ENCODE measurements at regions not wholly inside any gene's neighbourhood (a gene's known extent, or its start where the extent isn't known, plus 50 kb on each side); places are given as distances from the start of the nearest gene placed in this dataset.

GRCh38 chr9:99693888-99694287 is 127.8 kb upstream of the NR4A3 start:
- WGBS, 2 experiments (ENCODE audit: extremely low coverage in 1 of 2, insufficient coverage in 1 of 2, insufficient read length in 1 of 2, insufficient replicate concordance in 2 of 2, low coverage in 1 of 2, low lambda C conversion rate in 2 of 2, missing lambda C conversion rate in 1 of 2) = 90% methylated on average over 3 of the region's 3 CpGs; no CpG with 5 or more reads in 1 of the 2 experiments

More at GRCh38 chr9:99693888-99694287, 127.8 kb upstream of the NR4A3 start:
- Histone ChIP-seq H4K8ac (ENCODE audit: extremely low read depth, insufficient read depth, low read length) (no peak overlapping the region), H2BK5ac (ENCODE audit: low read depth, low read length) (no peak overlapping the region), H3K14ac (ENCODE audit: insufficient read length) (no peak overlapping the region), H3K27me3 (replicated peaks in 1 of 4; ENCODE audit: control insufficient read depth in 3 of 4, extremely low read depth in 1 of 4, insufficient read depth in 3 of 4, low read length in 3 of 4) (no peaks in the 10 kb centered on the region), H3K23me2 (ENCODE audit: low read depth, low read length) (no peaks in the 10 kb centered on the region), H4K5ac (ENCODE audit: insufficient read length, low read depth, low read length) (no peak overlapping the region), H3K9ac (replicated peaks in 1 of 4; ENCODE audit: extremely low read depth in 1 of 4, low read depth in 3 of 4, low read length in 3 of 4) (no peak overlapping the region), H4K91ac (replicated peaks; ENCODE audit: insufficient read length, low read length) (no peak overlapping the region), H3K4me2 (ENCODE audit: insufficient read depth in 1 of 2, low read depth in 2 of 2, low read length in 2 of 2) (no peak overlapping the region), H2BK120ac (replicated peaks; ENCODE audit: low read depth, low read length) (no peak overlapping the region), H3K9me3 (ENCODE audit: insufficient read depth in 2 of 2, low read depth in 1 of 2, low read length in 1 of 2) (no peaks in the 10 kb centered on the region), H3K79me2 (ENCODE audit: control insufficient read depth in 1 of 2, insufficient read depth in 2 of 2, low read length in 2 of 2) (no peaks in the 10 kb centered on the region), H3K4me3 (ENCODE audit: extremely low read depth in 1 of 4, insufficient read depth in 2 of 4, low read depth in 3 of 4, low read length in 4 of 4) (no peak overlapping the region), H2BK15ac (ENCODE audit: low read length) (no peak overlapping the region), H3K79me1 (ENCODE audit: low read depth, low read length) (no peaks in the 10 kb centered on the region), H2AFZ (ENCODE audit: low read length) (no peak overlapping the region), H4K20me1 (replicated peaks in 1 of 2; ENCODE audit: control insufficient read depth in 1 of 2, insufficient read depth in 2 of 2, low read length in 2 of 2) (no peaks in the 10 kb centered on the region), H2BK20ac (ENCODE audit: low read length) (no peak overlapping the region), H2AK5ac (ENCODE audit: low read depth, low read length) (no peak overlapping the region), H3K36me3 (ENCODE audit: control insufficient read depth in 2 of 4, insufficient read depth in 4 of 4, low read length in 3 of 4) (no peaks in the 10 kb centered on the region), H3K27ac (ENCODE audit: low read depth, low read length) (no peak overlapping the region), H3K23ac (ENCODE audit: insufficient read length) (no peak overlapping the region), H3K4me1 (replicated peaks in 1 of 4; ENCODE audit: control insufficient read depth in 3 of 4, insufficient read depth in 4 of 4, low read length in 3 of 4) (no peaks in the 10 kb centered on the region), H3K18ac (ENCODE audit: extremely low read depth, low read length) (no peak overlapping the region), H2BK12ac (ENCODE audit: low read depth, low read length) (no peak overlapping the region), H3K56ac (replicated peaks; ENCODE audit: insufficient read length, low read depth, low read length) (no peak overlapping the region), H3K4ac (replicated peaks; ENCODE audit: insufficient read length, low read depth, low read length) (no peak overlapping the region)
- FAIRE-seq = no peak
- DNase-seq (ENCODE audit: low read depth in 1 of 2, low spot score in 2 of 2) = no peak
- no peak for TF ChIP-seq PHF8 (conservative IDR thresholded peaks at IDR 0.05; ENCODE audit: low read depth, low read length)
- ChIA-PET CTCF (ENCODE audit: partially characterized antibody) (no interaction called here), POLR2A (ENCODE audit: partially characterized antibody) (no interaction called here)
